H9 (cell line): ENCODE measurements at regions not wholly inside any gene's neighbourhood (a gene's known extent, or its start where the extent isn't known, plus 50 kb on each side); places are given as distances from the start of the nearest gene placed in this dataset.
A peak's percentile ranks its signal among the peaks of the same experiment; 100 is the strongest.

ENCODE experiments used
- DNase-seq: peaks from one replicate; pipeline ENCODE4 v3.0.0-alpha.2; 2017
- H2AFZ ChIP-seq: one replicate; pipeline ENCODE4 v1.6.1; 2013; ENCODE audit warnings: mild to moderate bottlenecking, low read length, control low read depth, moderate library complexity
- H2AK5ac ChIP-seq: 2 replicates; pipeline ENCODE4 v1.6.1; 2013; ENCODE audit warnings: low read length, control low read depth, mixed read lengths; ENCODE audit not compliant: insufficient read length
- H2BK120ac ChIP-seq: one replicate; pipeline ENCODE4 v1.6.1; 2013; ENCODE audit warnings: low read depth, mild to moderate bottlenecking, low read length, control low read depth, inconsistent platforms; ENCODE audit not compliant: poor library complexity, severe bottlenecking
- H2BK12ac ChIP-seq: 2 replicates; pipeline ENCODE4 v1.6.1; 2013; ENCODE audit warnings: low read length, control low read depth, mixed read lengths, low read depth; ENCODE audit not compliant: insufficient read length
- H2BK15ac ChIP-seq: 2 replicates; pipeline ENCODE4 v1.6.1; 2013; ENCODE audit warnings: low read depth, low read length, control low read depth
- H2BK20ac ChIP-seq: one replicate; pipeline ENCODE4 v1.6.1; 2013; ENCODE audit warnings: low read depth, mild to moderate bottlenecking, low read length, control low read depth, inconsistent platforms; ENCODE audit not compliant: poor library complexity, severe bottlenecking
- H2BK5ac ChIP-seq: 2 replicates; pipeline ENCODE4 v1.6.1; 2013; ENCODE audit warnings: low read length, control low read depth, mixed read lengths; ENCODE audit not compliant: insufficient read length
- H3K14ac ChIP-seq: 2 replicates; pipeline ENCODE4 v1.6.1; 2013; ENCODE audit warnings: low read length, control low read depth; ENCODE audit not compliant: insufficient read depth
- H3K18ac ChIP-seq: 2 replicates; pipeline ENCODE4 v1.6.1; 2013; ENCODE audit warnings: low read depth, mild to moderate bottlenecking, mixed read lengths, low read length, control low read depth; ENCODE audit not compliant: insufficient read length
- H3K23ac ChIP-seq: 2 replicates; pipeline ENCODE4 v1.6.1; 2013; ENCODE audit warnings: low read length, control low read depth, mixed read lengths, low read depth; ENCODE audit not compliant: insufficient read length
- H3K23me2 ChIP-seq: 2 replicates; pipeline ENCODE4 v1.6.1; 2013; ENCODE audit warnings: low read depth, mild to moderate bottlenecking, mixed read lengths, low read length, control low read depth; ENCODE audit not compliant: insufficient read length, poor library complexity, severe bottlenecking
- H3K27ac ChIP-seq: 2 replicates; pipeline ENCODE4 v1.5.1; 2013; ENCODE audit warnings: low read length, control low read depth, mixed read lengths, low read depth; ENCODE audit not compliant: insufficient read length
- H3K27me3 ChIP-seq: 2 replicates; pipeline ENCODE4 v1.6.1; 2013; ENCODE audit warnings: low read length, control low read depth, inconsistent platforms; ENCODE audit not compliant: insufficient read depth
- H3K4ac ChIP-seq: 2 replicates; pipeline ENCODE4 v1.6.1; 2013; ENCODE audit warnings: low read depth, mild to moderate bottlenecking, control low read depth, inconsistent platforms, low read length, moderate library complexity
- H3K4me1 ChIP-seq: 2 replicates; pipeline ENCODE4 v1.6.1; 2013; ENCODE audit warnings: low read length, control low read depth, inconsistent platforms; ENCODE audit not compliant: insufficient read depth
- H3K4me2 ChIP-seq: 2 replicates; pipeline ENCODE4 v1.6.1; 2013; ENCODE audit warnings: low read length, control low read depth, mixed read lengths; ENCODE audit not compliant: insufficient read length, insufficient read depth
- H3K56ac ChIP-seq: 2 replicates; pipeline ENCODE4 v1.6.1; 2013; ENCODE audit warnings: low read depth, mild to moderate bottlenecking, mixed read lengths, low read length, control low read depth; ENCODE audit not compliant: insufficient read length
- H3K79me1 ChIP-seq: 2 replicates; pipeline ENCODE4 v1.6.1; 2013; ENCODE audit warnings: low read depth, mild to moderate bottlenecking, moderate library complexity, low read length, control low read depth, inconsistent platforms; ENCODE audit not compliant: insufficient read depth, poor library complexity, severe bottlenecking
- H3K79me2 ChIP-seq: 2 replicates; pipeline ENCODE4 v1.6.1; 2013; ENCODE audit warnings: low read length, control low read depth, inconsistent platforms; ENCODE audit not compliant: insufficient read depth
- H3K9ac ChIP-seq: 2 replicates; pipeline ENCODE4 v1.6.1; 2013; ENCODE audit warnings: low read length, control low read depth, mixed read lengths; ENCODE audit not compliant: insufficient read length; ENCODE audit errors: extremely low read depth
- H3K9me3 ChIP-seq: one replicate; pipeline ENCODE4 v1.6.1; 2013; ENCODE audit warnings: low read depth, low read length, inconsistent platforms; ENCODE audit not compliant: control insufficient read depth
- H3T11ph ChIP-seq: one replicate; pipeline ENCODE4 v1.6.1; 2013; ENCODE audit warnings: mild to moderate bottlenecking, low read length, control low read depth, inconsistent platforms
- H4K20me1 ChIP-seq: one replicate; pipeline ENCODE4 v1.6.1; 2013; ENCODE audit not compliant: control insufficient read depth, insufficient read length, insufficient read depth
- H4K5ac ChIP-seq: 2 replicates; pipeline ENCODE4 v1.6.1; 2013; ENCODE audit warnings: low read depth, mild to moderate bottlenecking, mixed read lengths, low read length, control low read depth; ENCODE audit not compliant: insufficient read length
- H4K8ac ChIP-seq: replicated peaks from 2 replicates; pipeline ENCODE4 v1.6.1; 2013; ENCODE audit warnings: low read length, control low read depth, mixed read lengths, low read depth; ENCODE audit not compliant: insufficient read length
- H4K91ac ChIP-seq: 2 replicates; pipeline ENCODE4 v1.6.1; 2013; ENCODE audit warnings: low read depth, mild to moderate bottlenecking, moderate library complexity, mixed read lengths, low read length, control low read depth; ENCODE audit not compliant: insufficient read length
- H3K27ac Mint-ChIP-seq, 3 experiments: 2 replicates in 2 of 3; 3 replicates in 1 of 3; pipeline ENCODE4 v1.8.0; 2020 to 2021; ENCODE audit warnings: mixed read lengths in 3 of 3, mild to moderate bottlenecking in 1 of 3, moderate library complexity in 1 of 3
- H3K27me3 Mint-ChIP-seq: 2 replicates; pipeline ENCODE4 v1.8.0; 2021; ENCODE audit warnings: low read depth, mild to moderate bottlenecking, moderate library complexity, mixed read lengths
- H3K36me3 Mint-ChIP-seq, 3 experiments: 2 replicates in 2 of 3; 3 replicates in 1 of 3; pipeline ENCODE4 v1.8.0; 2020 to 2021; ENCODE audit warnings: low read depth in 3 of 3, mixed read lengths in 3 of 3; ENCODE audit not compliant: insufficient read depth in 1 of 3
- H3K4me1 Mint-ChIP-seq, 2 experiments: 2 replicates each; pipeline ENCODE4 v1.8.0; 2020; ENCODE audit warnings: mixed read lengths in 2 of 2
- H3K4me3 Mint-ChIP-seq, 2 experiments: 2 replicates in 1 of 2; 3 replicates in 1 of 2; pipeline ENCODE4 v1.8.0; 2020 to 2021; ENCODE audit warnings: mild to moderate bottlenecking in 2 of 2, mixed read lengths in 2 of 2, moderate library complexity in 1 of 2
- H3K9me3 Mint-ChIP-seq, 2 experiments: 2 replicates in 1 of 2; 3 replicates in 1 of 2; pipeline ENCODE4 v1.8.0; 2020; ENCODE audit warnings: mild to moderate bottlenecking in 2 of 2, mixed read lengths in 2 of 2, moderate library complexity in 1 of 2
- WGBS: extraction: QIAGEN DNeasy Blood & Tissue Kit; methylation state at CpG from one replicate; pipeline ENCODE4 v1.1.7; 2013; ENCODE audit warnings: missing lambda C conversion rate, low lambda C conversion rate, mixed read lengths; ENCODE audit not compliant: insufficient read length; ENCODE audit errors: extremely low coverage; 5-methylcytosine and 5-hydroxymethylcytosine counted together
- TF ChIP-seq, protein P1 (sequence below): fragments of 200-600 bp; sonication (generic); conservative IDR thresholded peaks from 3 replicates; pipeline ENCODE4 v1.8.0; 2021; ENCODE audit warnings: antibody characterized with exemption, mild to moderate bottlenecking

DNA sequence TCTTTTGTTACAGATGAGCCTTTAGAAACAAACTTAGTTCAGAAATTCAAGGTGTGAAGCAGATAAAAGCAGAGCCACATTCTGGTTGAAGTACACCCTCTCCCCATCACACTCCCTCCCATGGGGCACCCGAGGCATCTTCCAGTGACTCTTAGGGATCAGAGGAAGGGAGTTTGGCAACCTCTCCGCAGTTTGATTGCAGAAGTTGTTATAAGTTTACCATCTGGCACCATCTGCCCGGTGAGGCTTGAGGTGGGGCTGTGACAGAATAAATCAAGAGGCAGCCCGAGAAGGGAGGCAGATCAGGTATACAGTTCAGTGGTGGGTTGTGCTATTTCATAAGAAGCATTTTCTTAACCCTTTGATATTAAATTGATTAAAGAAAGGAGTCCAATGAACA, 458.6 kb upstream of the CLINT1 start:
- H3K4me1 Mint-ChIP-seq, result peaks cover 37 to 38% of the 10 kb centered on the region in 2 experiments
- no peak overlapping the region for H3T11ph ChIP-seq

More for the DNA sequence above, 458.6 kb upstream of the CLINT1 start:
- no peak overlapping the region for H2AK5ac ChIP-seq
- no peak overlapping the region for H3K4ac ChIP-seq
- no peak overlapping the region for H4K5ac ChIP-seq
- H3K36me3 Mint-ChIP-seq, result no peaks in the 10 kb centered on the region; a peak in 1 of 7 replicates
- H2BK15ac ChIP-seq, result no peak overlapping the region
- H4K20me1 ChIP-seq, result no peaks in the 10 kb centered on the region
- no peak overlapping the region for H2BK12ac ChIP-seq
- no peaks in the 10 kb centered on the region for H3K27me3 Mint-ChIP-seq
- H3K9me3 ChIP-seq, result no peaks in the 10 kb centered on the region
- no peaks in the 10 kb centered on the region for H3K27me3 ChIP-seq
- no peaks in the 10 kb centered on the region for H3K79me1 ChIP-seq
- H3K79me2 ChIP-seq, result no peaks in the 10 kb centered on the region
- no peak for DNase-seq
- no peak overlapping the region for H4K91ac ChIP-seq
- no peak overlapping the region for H3K23ac ChIP-seq
- H3K4me2 ChIP-seq, result no peak overlapping the region
- H2BK120ac ChIP-seq, result no peak overlapping the region
- H3K9ac ChIP-seq, result no peak overlapping the region
- peaks cover 11% of the 10 kb centered on the region for H3K4me1 ChIP-seq
- H3K27ac Mint-ChIP-seq, result peak overlapping the region in 1 of 3 experiments; percentile 74; a peak in 1 of 7 replicates
- H3K56ac ChIP-seq, result no peak overlapping the region
- no peak overlapping the region for H2BK20ac ChIP-seq
- H2AFZ ChIP-seq, result no peak overlapping the region
- no peak overlapping the region for H3K27ac ChIP-seq
- no peaks in the 10 kb centered on the region for H3K23me2 ChIP-seq
- no peak overlapping the region for H3K14ac ChIP-seq
- no peak overlapping the region for H2BK5ac ChIP-seq
- TF ChIP-seq, protein P1, sequence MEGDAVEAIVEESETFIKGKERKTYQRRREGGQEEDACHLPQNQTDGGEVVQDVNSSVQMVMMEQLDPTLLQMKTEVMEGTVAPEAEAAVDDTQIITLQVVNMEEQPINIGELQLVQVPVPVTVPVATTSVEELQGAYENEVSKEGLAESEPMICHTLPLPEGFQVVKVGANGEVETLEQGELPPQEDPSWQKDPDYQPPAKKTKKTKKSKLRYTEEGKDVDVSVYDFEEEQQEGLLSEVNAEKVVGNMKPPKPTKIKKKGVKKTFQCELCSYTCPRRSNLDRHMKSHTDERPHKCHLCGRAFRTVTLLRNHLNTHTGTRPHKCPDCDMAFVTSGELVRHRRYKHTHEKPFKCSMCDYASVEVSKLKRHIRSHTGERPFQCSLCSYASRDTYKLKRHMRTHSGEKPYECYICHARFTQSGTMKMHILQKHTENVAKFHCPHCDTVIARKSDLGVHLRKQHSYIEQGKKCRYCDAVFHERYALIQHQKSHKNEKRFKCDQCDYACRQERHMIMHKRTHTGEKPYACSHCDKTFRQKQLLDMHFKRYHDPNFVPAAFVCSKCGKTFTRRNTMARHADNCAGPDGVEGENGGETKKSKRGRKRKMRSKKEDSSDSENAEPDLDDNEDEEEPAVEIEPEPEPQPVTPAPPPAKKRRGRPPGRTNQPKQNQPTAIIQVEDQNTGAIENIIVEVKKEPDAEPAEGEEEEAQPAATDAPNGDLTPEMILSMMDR, result no peak
- no peak overlapping the region for H4K8ac ChIP-seq
- no peaks in the 10 kb centered on the region for H3K9me3 Mint-ChIP-seq
- WGBS, result no CpG with 5 or more reads among the region's 4 CpGs
- H3K18ac ChIP-seq, result no peak overlapping the region
- H3K4me3 Mint-ChIP-seq, result no peak overlapping the region
